COLO668 (cell line): ENCODE measurements at regions not wholly inside any gene's neighbourhood (a gene's known extent, or its start where the extent isn't known, plus 50 kb on each side); places are given as distances from the start of the nearest gene placed in this dataset.
A peak's percentile ranks its signal among the peaks of the same experiment; 100 is the strongest.

Source experiments
- DNase-seq: peaks from one replicate; lab custom pipeline; 2025; ENCODE audit not compliant: unreplicated experiment; lab: John Stamatoyannopoulos, UW

DNA sequence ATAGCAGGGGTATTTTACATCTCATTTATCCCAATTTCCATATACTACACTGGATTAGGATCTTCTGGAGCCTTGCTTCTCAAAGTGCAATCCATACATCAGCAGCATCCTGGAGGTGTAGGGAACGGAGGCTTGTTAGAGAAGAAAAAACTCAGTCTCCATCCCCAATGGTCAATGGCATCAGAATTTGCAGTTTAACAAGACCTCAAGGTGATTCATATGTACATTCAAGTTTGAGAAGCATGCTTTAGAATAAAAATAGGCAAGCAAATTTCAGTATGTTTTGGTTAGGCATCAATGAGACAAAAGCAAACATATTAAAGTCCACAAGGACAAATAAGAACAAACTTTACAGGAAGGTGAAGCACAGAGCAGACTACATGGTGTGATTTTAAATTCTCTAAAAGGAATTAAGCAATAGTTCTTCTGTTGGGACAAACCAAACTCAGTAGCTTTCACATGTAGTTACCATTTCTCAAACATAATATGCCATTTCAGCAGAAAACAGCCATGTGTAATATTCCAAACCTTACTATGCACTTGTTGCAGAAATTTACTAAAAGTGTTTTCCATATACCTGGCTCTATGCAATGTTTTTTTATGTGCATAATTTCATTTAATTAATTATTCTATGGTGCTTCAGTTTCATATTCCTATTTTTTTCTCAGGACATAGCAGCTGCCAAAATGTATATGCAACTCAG is 360.3 kb upstream of the NECTIN3 start:
- no peak for DNase-seq

DNA sequence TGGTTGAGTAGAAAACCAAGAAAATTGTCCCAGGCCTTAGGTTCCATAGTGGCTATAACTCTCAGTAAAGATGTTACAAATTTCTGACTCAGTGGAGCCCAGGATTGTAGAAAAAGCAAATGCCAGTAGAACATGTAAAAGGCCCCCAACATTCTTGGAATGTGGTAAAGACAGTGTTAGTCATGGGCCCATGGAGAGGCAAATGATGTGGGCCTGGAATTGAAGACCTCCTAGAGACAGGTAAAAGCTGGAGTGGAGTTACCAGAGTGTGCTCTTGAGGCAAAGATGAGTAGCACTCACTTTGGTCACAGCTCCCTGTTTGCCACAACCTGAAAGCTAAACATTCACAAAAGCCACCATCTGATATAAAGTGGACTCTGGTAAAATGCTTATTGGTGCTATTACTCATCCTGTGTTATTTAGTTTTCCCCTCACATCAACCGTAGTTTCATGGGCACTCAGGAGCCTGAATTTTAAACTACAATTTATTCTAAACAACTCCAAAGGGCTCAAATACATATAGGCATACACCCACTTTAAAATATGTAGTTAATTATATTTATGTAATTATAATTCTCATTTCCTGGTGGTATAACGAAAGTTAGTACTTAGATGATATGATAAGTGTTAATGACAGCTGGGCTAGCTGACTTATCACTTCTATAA is 359.6 kb upstream of the NECTIN3 start:
- DNase-seq = no peak

DNA sequence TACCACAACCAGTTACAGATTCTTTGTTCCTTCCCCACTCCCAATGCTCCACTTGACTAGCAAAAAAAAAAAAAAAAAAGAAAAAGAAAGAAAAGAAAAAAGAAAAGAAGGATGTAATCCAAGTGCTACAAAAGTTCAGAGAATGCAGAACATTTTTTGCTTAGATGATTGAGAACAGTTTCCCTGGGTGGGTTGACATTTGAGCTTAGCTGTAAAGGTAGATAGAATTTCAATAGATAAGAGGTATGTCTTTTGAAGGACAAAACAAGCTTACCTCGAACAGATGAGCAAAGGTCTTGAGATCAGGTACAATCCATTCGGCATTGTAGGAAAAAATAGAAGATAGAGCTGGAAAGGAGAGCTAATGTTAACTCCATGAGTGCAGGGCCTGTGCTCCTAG is 344.6 kb upstream of the NECTIN3 start:
- DNase-seq = no peak

DNA sequence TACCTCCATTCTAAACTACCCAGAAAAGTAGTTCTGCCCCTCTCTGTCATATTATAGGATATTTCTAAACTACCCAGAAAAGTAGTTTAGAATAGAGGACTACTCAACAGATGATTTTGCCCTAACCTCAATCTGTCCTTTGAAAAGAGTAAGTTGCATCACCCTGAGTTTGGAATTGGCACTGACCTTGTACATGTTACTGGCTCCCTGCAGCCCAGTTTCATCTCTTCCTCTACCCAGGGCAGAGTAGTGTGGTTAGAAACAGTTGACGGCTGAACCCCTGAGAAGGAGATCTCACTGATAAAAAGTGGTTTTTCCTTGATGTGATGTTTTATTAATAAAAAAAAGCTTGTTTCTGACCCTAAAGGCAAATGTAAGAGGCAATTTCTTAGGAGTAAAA is 340.5 kb upstream of the NECTIN3 start:
- no peak for DNase-seq

DNA sequence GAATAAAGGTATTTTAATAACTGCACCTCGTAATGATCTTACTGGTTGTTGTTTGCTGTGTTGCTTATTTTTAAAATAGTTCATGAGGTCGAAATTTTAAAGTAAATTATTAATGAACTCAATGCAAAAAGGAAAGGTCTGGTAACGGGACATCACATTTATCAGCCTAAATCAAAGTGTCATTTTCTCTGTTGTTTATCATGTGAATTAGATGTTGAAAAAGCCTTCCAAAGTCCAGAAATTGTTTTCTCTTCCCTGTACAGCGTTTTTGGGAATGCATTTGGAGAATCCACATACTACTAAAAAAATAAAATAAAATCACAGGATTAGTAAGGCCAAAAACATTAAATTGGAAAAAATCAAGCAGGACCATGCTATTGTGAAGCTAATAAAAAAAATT is 339.2 kb upstream of the NECTIN3 start:
- no peak for DNase-seq

DNA sequence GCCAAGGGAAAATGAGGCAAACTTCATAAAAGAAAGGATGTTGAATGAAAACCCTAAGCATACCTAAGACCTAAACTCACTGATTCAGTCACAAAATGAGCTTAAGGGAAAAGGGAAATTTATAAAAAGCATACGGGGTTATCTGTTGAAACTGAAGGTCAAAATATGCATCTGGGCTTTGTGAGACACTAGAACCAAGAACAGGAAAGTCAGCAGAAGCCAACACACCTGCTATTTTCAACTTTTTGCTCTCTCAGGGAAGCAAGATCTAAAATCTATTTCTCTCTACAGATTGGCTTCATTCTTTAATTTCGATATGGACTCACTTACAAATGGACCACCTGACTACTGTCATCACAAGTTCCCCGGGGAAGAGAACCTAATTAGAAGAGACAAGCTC is 338.6 kb upstream of the NECTIN3 start:
- no peak for DNase-seq

DNA sequence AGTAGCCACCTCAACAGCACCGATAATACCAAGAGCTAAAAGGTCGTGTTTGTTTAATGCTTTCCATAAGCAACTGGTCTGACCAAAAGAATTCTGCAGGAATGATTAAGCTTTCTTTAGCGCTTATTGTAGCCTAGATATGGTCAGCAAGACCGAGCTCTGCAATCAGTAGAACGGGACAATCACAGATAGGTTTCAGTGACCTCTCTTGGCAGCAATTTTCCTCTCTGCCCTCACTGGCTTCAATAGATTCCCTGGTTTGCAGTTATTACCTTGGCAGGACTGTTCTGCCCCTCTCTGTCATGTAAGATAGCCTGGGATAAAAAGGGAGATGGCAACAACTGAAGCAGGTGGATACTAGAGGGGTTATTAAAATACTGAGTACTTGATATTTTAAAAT is 337.1 kb upstream of the NECTIN3 start:
- DNase-seq = no peak

DNA sequence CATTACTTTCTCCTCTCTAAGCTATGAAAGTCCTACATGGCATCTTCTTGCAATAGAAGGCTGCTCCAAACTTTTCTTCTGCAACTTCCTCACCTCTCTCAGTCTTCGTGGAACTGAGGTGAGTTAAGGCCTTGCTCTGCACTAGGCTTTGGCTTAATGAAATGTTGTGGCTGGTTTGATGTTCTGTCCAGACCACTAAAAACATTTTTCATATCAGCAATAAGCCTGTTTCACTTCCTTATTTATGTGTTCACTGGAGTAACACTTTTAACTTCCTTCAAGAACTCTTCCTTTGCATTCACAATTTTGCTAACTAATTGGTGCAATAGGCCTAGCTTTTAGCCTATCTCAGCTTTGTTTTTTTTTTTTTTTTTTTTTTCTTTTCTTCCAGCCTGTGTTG is 335.3 kb upstream of the NECTIN3 start:
- no peak for DNase-seq

DNA sequence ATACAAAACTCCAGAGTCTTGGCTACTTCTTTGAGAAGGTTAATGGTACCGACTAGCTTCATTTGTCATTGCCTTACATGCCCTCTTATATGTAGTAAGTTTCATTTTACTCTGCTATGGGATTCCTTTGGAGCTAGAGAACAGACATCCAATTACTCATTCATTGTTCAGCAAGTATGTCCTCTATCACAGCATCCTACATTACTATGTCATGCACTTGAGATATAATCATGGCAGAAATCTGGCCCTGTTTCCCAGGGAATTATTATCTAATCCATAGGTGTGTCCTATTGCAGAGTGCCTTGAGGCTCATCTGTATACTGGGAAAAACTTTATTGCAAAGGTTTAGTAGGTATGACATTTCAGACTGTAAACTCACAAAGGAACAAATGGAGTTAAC is 333.1 kb upstream of the NECTIN3 start:
- no peak for DNase-seq

DNA sequence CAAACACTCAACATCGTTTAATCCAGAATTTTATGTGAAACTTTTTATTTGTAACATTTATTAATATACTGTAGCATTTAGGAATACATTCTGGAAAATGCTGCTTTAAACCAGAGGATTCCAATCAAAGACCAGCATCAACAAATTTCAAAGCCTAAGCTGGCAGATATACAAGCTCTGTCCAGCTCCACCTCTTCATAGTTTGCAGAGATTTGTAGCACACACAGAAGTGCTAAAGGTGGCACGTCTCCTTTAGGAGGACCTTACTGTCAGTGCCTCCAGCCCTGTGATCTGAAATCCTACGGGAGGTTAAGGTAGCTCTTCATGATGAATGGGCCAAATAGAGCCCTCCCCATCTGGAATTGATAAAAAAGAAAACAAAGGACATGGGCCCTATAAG is 329.7 kb upstream of the NECTIN3 start:
- no peak for DNase-seq

DNA sequence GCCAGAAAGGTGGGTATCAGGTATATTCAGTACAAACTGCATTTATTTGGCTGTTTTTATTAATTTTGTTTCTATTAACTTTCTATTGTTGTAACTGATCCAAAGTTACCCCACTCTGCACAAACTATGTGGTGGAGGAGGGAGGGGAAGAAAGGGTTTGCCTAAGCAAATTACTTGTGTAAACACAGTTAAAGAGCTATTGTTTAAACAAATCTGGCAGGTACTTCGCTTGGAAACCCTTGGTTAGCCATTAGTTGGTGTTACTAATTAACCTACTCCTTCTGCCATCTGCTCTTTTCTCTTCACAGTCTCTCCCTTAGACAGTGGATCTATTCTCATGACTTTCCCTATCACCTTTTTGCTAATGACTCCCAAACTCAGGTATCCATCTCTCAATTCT is 328.4 kb upstream of the NECTIN3 start:
- DNase-seq = peak; percentile 9

DNA sequence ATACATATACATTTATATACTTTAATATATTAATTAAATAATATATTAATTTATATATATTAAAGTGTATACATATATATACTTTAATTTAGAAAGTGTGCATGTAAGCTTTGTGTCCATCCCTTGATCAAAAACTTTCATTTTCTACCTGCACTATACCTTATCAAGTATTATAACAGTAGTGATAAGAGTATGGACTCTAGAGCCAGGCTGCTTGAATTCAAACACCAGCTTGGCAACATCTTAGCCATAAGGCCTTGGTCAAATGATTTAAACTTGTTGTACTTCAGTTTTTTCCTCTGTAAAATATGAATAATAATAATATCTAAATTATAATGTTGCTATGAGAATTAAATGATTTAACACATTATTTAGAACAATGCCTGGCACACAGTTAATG is 327.6 kb upstream of the NECTIN3 start:
- DNase-seq = no peak

DNA sequence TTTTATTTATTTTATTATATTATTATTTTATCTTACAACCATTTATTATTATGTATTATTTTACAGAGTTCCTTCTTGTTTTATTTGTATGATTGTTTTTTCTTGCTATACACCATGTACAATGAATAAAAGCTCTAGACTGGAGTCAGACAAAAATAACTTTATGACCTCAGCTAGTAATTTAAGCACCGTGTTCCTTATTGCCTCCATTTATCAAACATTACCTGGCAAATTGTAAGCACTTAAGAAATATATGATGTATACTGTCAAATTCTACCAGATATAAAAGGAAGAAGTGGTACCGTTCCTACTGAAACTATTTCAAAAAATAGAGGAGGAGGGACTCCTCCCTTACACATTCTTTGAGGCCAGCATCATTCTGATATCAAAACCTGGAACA is 326.9 kb upstream of the NECTIN3 start:
- DNase-seq = no peak

DNA sequence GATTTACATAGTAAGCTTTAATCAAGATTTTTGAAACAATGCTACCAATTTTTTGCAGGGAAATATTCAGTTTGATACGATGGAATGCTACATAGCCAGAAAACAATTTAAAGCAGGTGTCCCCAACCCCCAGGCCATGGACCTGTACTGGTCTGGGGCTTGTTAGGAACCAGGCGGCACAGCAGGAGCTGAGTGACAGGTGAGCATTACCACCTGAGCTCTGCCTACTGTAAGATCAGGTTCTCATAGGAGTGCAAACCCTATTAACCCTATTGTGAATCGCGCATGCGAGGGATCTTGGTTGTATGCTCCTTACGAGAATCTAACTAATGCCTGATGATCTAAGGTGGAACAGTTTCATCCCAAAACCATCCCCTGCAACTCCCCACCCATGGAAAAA is 322.6 kb upstream of the NECTIN3 start:
- no peak for DNase-seq

DNA sequence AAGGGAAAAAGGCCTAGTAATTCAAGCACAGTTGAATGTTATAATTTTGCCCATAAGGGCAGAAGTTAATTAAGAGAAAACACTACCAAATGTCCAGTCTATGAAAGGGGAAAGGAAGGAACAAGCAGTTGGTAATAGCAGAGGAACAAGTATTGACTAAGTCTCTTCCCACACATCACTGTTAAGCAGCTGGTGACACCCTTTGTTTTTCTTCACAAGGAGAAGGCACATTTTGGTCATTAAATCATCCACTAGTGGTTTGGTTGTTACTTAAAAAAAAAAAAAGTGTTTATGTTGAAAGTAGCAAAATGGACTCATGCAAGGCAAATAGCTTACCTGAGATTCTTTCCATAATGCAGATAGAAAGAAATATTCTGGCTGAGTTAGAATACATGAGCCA is 321.4 kb upstream of the NECTIN3 start:
- DNase-seq = no peak

DNA sequence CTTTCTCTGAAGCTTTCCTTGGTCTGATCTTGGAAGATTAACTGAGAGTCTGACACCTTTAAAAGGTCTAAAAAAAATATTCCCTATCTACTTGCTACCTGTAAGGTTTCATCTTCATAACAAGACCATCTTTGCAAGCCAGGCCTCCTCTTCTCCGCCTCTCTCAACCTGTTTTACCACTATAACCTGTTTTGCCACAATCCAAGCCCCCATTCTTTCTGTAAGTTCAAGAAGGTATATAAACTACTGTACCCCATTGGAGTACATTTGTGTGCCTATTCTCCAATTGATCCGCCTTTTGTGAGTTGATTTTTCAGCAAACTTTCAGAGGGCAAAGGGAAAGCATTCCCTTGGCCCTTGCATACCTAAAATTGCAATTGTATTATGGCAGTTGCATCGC is 319.3 kb upstream of the NECTIN3 start:
- no peak for DNase-seq

DNA sequence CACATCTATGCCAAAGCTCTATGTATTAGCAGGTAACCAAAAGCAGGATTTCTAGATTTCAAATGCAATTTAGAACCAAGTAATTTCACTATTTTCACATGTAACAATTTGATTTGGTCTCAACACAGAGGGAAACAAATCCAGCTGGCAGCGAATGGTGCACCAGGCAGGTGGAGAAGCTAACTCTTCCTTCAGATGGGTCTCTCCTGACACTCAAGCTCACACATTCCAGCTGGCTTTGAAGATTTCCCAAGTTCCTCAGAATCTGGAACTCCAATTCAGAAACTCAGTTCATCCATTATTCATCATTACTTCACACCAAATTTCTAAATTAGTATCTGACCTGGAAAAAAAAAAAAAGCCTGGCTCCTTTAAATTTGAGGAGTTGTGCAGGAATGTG is 318.1 kb upstream of the NECTIN3 start:
- DNase-seq = no peak

DNA sequence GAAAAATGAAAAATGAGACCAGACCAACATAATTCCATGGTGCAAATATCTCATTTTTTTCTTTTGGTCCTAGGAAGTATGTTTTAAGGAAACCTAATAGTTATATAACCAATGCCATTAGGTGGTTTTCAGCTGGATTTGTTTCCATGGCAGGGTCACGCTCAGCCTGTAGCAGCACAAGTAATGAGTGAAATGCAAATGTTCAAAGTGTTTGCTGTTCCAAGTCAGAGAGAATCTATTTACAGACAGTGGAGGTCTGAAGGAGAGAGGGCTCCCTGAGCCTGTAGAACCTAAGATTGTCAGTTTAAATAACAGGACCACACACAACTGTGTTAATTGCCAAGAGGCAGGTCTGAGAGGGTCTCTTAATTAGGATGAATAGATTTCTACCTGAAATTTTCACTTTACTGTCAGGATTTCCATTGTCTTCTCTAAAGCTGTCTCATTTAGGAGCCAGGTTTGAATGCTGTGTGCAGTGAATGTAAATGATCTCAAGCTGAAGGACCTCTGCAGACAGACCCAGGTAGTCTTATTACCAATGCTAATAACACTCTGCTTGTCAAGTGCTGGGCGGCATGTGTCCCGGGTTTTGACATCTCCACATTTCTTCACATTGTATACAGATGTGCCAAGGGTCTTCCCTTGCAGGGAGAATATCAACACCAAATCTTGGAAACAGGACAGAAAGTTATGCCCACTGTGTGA is 317.3 kb upstream of the NECTIN3 start:
- no peak for DNase-seq

DNA sequence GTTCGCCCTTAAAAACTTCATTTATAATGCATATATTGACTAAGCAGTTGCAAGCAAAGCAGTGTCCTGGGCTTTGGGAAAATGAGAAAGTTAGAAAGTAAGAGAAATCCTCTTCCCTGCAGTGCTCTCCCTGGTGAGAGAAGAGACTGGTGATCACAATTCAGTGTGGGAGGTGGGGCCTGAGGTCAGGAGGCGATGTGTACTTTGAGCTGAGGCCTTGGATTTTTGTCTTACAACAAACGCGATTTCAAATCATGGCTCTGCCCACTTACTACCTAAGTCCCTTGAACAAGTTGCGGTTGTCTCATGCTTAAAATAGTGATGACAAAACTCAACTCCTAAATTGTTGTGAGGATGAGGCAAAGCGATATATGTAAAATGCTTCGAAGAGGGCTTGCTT is 316.3 kb upstream of the NECTIN3 start:
- no peak for DNase-seq

DNA sequence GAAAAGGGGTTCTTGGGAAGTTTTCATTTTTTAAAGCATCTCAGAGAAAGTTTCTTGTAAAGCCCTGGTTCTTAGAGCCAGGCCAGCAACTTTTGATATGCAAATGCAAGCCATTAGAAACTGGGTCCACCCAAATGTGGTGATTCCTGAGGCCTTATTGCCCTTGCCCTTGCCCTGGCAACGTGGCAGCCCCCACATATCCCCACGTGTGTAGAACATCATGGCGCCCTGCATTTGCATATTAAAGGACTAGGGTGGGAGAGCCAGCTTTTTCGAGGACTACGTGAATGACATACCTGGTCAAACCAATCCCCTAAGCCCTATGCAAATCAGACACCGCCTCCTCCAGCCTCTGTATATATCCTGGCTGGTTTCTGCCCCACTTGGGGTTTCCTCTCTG is 314.9 kb upstream of the NECTIN3 start:
- no peak for DNase-seq

DNA sequence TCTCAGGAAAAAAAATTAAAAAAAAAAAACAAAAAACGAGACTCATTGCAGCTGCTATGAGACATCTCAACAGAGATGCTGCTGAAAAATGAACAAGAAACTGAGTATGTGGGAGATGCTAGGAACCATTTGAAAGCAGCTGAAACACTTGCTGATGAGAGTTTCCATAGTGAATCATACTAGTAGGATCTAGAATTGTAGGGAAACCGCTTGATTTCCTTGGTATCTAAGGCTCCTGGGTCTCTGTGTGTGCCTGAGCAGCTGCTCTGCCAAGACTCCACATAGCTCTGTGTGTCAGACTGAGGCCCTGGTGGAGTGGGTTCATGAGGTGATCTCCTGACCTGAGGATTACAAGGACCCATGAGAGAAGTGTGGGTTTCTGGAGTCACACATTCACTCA is 313.4 kb upstream of the NECTIN3 start:
- DNase-seq = no peak

DNA sequence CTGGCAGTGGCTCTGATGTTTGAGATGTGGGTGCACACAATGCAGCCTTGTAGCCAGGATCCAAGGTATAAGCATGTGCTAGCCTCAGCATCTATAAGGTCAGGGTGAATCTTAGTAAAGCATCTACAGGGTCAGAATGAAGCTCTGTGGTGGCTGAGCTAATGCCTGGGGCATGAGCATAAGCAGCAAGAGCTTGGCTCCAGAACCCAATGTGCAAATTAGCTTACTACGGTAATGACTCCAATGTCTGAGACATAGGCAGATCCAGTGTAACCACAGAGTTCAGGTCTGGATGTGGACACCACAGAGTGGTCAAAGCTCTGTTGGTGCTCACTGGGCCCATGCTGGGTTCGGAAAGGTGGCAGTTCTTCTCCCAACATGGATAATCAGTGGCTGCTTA is 304.5 kb upstream of the NECTIN3 start:
- no peak for DNase-seq

DNA sequence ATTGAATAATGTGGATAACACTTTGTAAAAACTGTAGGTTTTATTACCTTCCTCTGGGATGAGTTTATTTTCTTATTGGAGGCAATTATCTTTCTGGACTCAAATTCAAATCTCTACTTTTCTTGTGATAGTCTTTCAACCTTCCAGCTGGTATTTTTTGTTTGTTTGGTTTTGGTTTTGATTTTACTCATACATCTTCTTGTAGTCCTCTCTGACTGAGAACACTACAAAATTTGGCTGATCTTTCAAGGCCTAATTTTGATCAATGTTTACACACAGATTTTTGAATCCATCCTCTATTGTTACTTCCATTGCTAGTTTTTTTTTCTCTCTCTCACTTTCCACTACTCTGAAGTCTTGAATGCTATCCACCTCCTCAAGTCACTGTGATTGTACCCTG is 303.8 kb upstream of the NECTIN3 start:
- DNase-seq = no peak
